Smooth muscle cell of the brain vasculature (primary cell): ENCODE measurements at regions not wholly inside any gene's neighbourhood (a gene's known extent, or its start where the extent isn't known, plus 50 kb on each side); places are given as distances from the start of the nearest gene placed in this dataset.
"Not testable (repeated sequence)": the region's sequence is repeated elsewhere in the genome, so short reads cannot be mapped to it uniquely, and the experiment has no call there.

Experiments
- DNase-seq: peaks from one replicate; pipeline ENCODE4 v3.0.0-alpha.2; 2012; ENCODE audit warnings: low read depth, low spot score

GRCh38 chr14:39683691-39684260 lies 251.5 kb upstream of the FBXO33 start:
- no peak for DNase-seq

- no peak for DNase-seq
Measured at GRCh38 chr14:39682582-39682981, 250.3 kb upstream of the FBXO33 start.

GRCh38 chr14:39681782-39682399 lies 249.7 kb upstream of the FBXO33 start:
- DNase-seq, result no peak

- DNase-seq, result no peak
Measured at GRCh38 chr14:39680777-39681176, 248.5 kb upstream of the FBXO33 start.

- no peak for DNase-seq
Measured at GRCh38 chr14:39673734-39674133, 241.5 kb upstream of the FBXO33 start.

GRCh38 chr14:39673270-39673711 lies 241.1 kb upstream of the FBXO33 start:
- no peak for DNase-seq

GRCh38 chr14:39668449-39668848 lies 236.2 kb upstream of the FBXO33 start:
- no peak for DNase-seq

GRCh38 chr14:39666386-39666785 lies 234.2 kb upstream of the FBXO33 start:
- no peak for DNase-seq

- no peak for DNase-seq
Measured at GRCh38 chr14:39665075-39665475, 232.8 kb upstream of the FBXO33 start.

- no peak for DNase-seq
Measured at GRCh38 chr14:39664646-39665045, 232.4 kb upstream of the FBXO33 start.

GRCh38 chr14:39641224-39641623 lies 209.0 kb upstream of the FBXO33 start:
- DNase-seq, result no peak

- not testable (repeated sequence) for DNase-seq
Measured at GRCh38 chr14:39639009-39639408, 206.8 kb upstream of the FBXO33 start.

GRCh38 chr14:39628087-39628486 lies 195.9 kb upstream of the FBXO33 start:
- no peak for DNase-seq

- no peak for DNase-seq
Measured at GRCh38 chr14:39626589-39627576, 194.7 kb upstream of the FBXO33 start.

- DNase-seq, result no peak
Measured at GRCh38 chr14:39621678-39622077, 189.4 kb upstream of the FBXO33 start.

GRCh38 chr14:39621223-39621622 lies 189.0 kb upstream of the FBXO33 start:
- no peak for DNase-seq

- DNase-seq, result no peak
Measured at GRCh38 chr14:39617537-39617936, 185.3 kb upstream of the FBXO33 start.

GRCh38 chr14:39615352-39615751 lies 183.1 kb upstream of the FBXO33 start:
- DNase-seq, result no peak

GRCh38 chr14:39614297-39614923 lies 182.2 kb upstream of the FBXO33 start:
- no peak for DNase-seq

GRCh38 chr14:39609119-39609518 lies 176.9 kb upstream of the FBXO33 start:
- DNase-seq, result no peak

GRCh38 chr14:39607978-39608377 lies 175.7 kb upstream of the FBXO33 start:
- DNase-seq, result no peak

- no peak for DNase-seq
Measured at GRCh38 chr14:39603942-39604341, 171.7 kb upstream of the FBXO33 start.
